Activated CD4-positive, alpha-beta T cell treated with anti-CD3 and anti-CD28 coated beads, Interleukin-2, amount 50 U/mL, for 16 hours (primary cell): ENCODE measurements at regions not wholly inside any gene's neighbourhood (a gene's known extent, or its start where the extent isn't known, plus 50 kb on each side); places are given as distances from the start of the nearest gene placed in this dataset.

ENCODE experiments used
- DNase-seq: peaks from one replicate; pipeline ENCODE4 v3.0.0-alpha.2; 2020

- DNase-seq: no peak
Measured at GRCh38 chr2:120428748-120429147, 82.8 kb downstream of the INHBB start.

- no peak for DNase-seq
Measured at GRCh38 chr2:120429586-120430500, 83.9 kb downstream of the INHBB start.

GRCh38 chr2:120430501-120430830 lies 84.5 kb downstream of the INHBB start:
- DNase-seq: no peak

- DNase-seq: no peak
Measured at GRCh38 chr2:120430957-120431356, 85.0 kb downstream of the INHBB start.

GRCh38 chr2:120431386-120432292 lies 85.7 kb downstream of the INHBB start:
- no peak for DNase-seq

- DNase-seq: no peak
Measured at GRCh38 chr2:120432293-120432975, 86.5 kb downstream of the INHBB start.

GRCh38 chr2:120432976-120433815 lies 87.3 kb downstream of the INHBB start:
- DNase-seq: no peak

- no peak for DNase-seq
Measured at GRCh38 chr2:120433816-120434290, 87.9 kb downstream of the INHBB start.

- DNase-seq: no peak
Measured at GRCh38 chr2:120434492-120435308, 88.8 kb downstream of the INHBB start.

GRCh38 chr2:120435671-120436459 lies 89.9 kb downstream of the INHBB start:
- DNase-seq: no peak

GRCh38 chr2:120436460-120436739 lies 90.5 kb downstream of the INHBB start:
- DNase-seq: no peak

GRCh38 chr2:120436885-120437603 lies 91.1 kb downstream of the INHBB start:
- DNase-seq: peak; percentile 17

- no peak for DNase-seq
Measured at GRCh38 chr2:120437604-120438000, 91.7 kb downstream of the INHBB start.

GRCh38 chr2:120438301-120439066 lies 92.5 kb downstream of the INHBB start:
- no peak for DNase-seq

GRCh38 chr2:120439067-120439368 lies 93.1 kb downstream of the INHBB start:
- DNase-seq: no peak

- no peak for DNase-seq
Measured at GRCh38 chr2:120439637-120440384, 93.9 kb downstream of the INHBB start.

GRCh38 chr2:120440521-120441350 lies 94.8 kb downstream of the INHBB start:
- DNase-seq: no peak

- no peak for DNase-seq
Measured at GRCh38 chr2:120441351-120441700, 95.4 kb downstream of the INHBB start.
